SU-DHL-6 (cell line): ENCODE measurements at regions not wholly inside any gene's neighbourhood (a gene's known extent, or its start where the extent isn't known, plus 50 kb on each side); places are given as distances from the start of the nearest gene placed in this dataset.

Experiments used
- H2AFZ ChIP-seq: fragments of 200-600 bp; sonication (generic); 2 replicates; pipeline ENCODE4 v1.6.1; 2014; ENCODE audit warnings: low read depth, mild to moderate bottlenecking, moderate library complexity, mixed read lengths, antibody characterized with exemption, low read length; ENCODE audit not compliant: severe bottlenecking
- H3F3A ChIP-seq: fragments of 200-600 bp; shearing (Covaris generic); 2 replicates; pipeline ENCODE4 v1.6.0; 2016; ENCODE audit warnings: antibody characterized with exemption, mild to moderate bottlenecking; ENCODE audit not compliant: insufficient read depth
- H3K27ac ChIP-seq: fragments of 200-600 bp; sonication (generic); 2 replicates; pipeline ENCODE4 v1.5.1; 2016; ENCODE audit warnings: low read depth, mild to moderate bottlenecking, low read length, moderate library complexity, mixed read lengths
- H3K27me3 ChIP-seq: fragments of 200-600 bp; sonication (generic), shearing (Covaris generic); 2 replicates; pipeline ENCODE4 v1.6.0; 2014; ENCODE audit warnings: mild to moderate bottlenecking, low read length
- H3K36me3 ChIP-seq: fragments of 200-600 bp; sonication (generic); 2 replicates; pipeline ENCODE4 v1.6.1; 2014; ENCODE audit warnings: mild to moderate bottlenecking, low read length, mixed read lengths
- H3K4me2 ChIP-seq: fragments of 300-600, 200-600 bp; shearing (Covaris generic), sonication (generic); 2 replicates; pipeline ENCODE4 v1.6.0; 2014; ENCODE audit warnings: low read length, low read depth, mild to moderate bottlenecking; ENCODE audit not compliant: poor library complexity, severe bottlenecking
- H3K4me3 ChIP-seq: fragments of 200-600 bp; sonication (generic); 2 replicates; pipeline ENCODE4 v1.5.1; 2014; ENCODE audit warnings: antibody characterized with exemption, low read length, mild to moderate bottlenecking, mixed read lengths; ENCODE audit not compliant: insufficient read depth, poor library complexity, severe bottlenecking
- H3K79me2 ChIP-seq: fragments of 200-600 bp; sonication (generic); 2 replicates; pipeline ENCODE4 v1.6.1; 2014; ENCODE audit warnings: mild to moderate bottlenecking, low read length, moderate library complexity; ENCODE audit not compliant: insufficient read depth
- H3K9ac ChIP-seq: fragments of 200-600 bp; sonication (generic); 2 replicates; pipeline ENCODE4 v1.7.0; 2014; ENCODE audit warnings: mild to moderate bottlenecking, low read length
- H3K9me2 ChIP-seq: fragments of 200-600 bp; sonication (generic); replicated peaks from 2 replicates; pipeline ENCODE4 v1.6.1; 2014; ENCODE audit warnings: low read length; ENCODE audit not compliant: insufficient read depth
- H3K9me3 ChIP-seq: fragments of 200-600 bp; sonication (generic); 2 replicates; pipeline ENCODE4 v1.6.1; 2014; ENCODE audit warnings: low read length, mixed read lengths; ENCODE audit not compliant: insufficient read depth
- H4K20me1 ChIP-seq: fragments of 200-600 bp; sonication (generic); 2 replicates; pipeline ENCODE4 v1.6.1; 2014; ENCODE audit warnings: low read depth, mild to moderate bottlenecking, antibody characterized with exemption, low read length, moderate library complexity, mixed read lengths
- CTCF ChIP-seq: fragments of 200-600 bp; sonication (generic); IDR thresholded peaks from one replicate; pipeline ENCODE4 v1.5.1; 2017; ENCODE audit warnings: antibody characterized with exemption, mild to moderate bottlenecking, low read length, moderate library complexity; ENCODE audit not compliant: insufficient read depth, poor library complexity, severe bottlenecking
- EZH2phosphoT487 ChIP-seq: fragments of 200-600 bp; sonication (generic), shearing (Covaris generic); conservative IDR thresholded peaks from 2 replicates; pipeline ENCODE4 v1.6.1; 2018; ENCODE audit warnings: mild to moderate bottlenecking, antibody characterized with exemption, low read length, moderate library complexity, mixed read lengths

- H3K9me3 ChIP-seq, result no peaks in the 10 kb centered on the region
- no peak overlapping the region for H3K4me3 ChIP-seq
- no peaks in the 10 kb centered on the region for H3K9me2 ChIP-seq
- H3K79me2 ChIP-seq, result no peaks in the 10 kb centered on the region
- H3K27ac ChIP-seq, result no peak overlapping the region
- no peak overlapping the region for H3K9ac ChIP-seq
- H3K27me3 ChIP-seq, result no peaks in the 10 kb centered on the region
- TF ChIP-seq EZH2phosphoT487, result no peak
- no peak for TF ChIP-seq CTCF
- H3K4me2 ChIP-seq, result no peak overlapping the region
- H3F3A ChIP-seq, result no peaks in the 10 kb centered on the region
- H3K36me3 ChIP-seq, result no peaks in the 10 kb centered on the region
- no peak overlapping the region for H2AFZ ChIP-seq
- no peaks in the 10 kb centered on the region for H4K20me1 ChIP-seq
These were observed 245.6 kb downstream of the NDUFA10 start for GRCh38 chr2:239779584-239779983.

GRCh38 chr2:239778861-239779558 lies 246.1 kb downstream of the NDUFA10 start:
- TF ChIP-seq CTCF (no peak), EZH2phosphoT487 (no peak)
- no peaks in the 10 kb centered on the region for H3K9me2 ChIP-seq
- H3F3A ChIP-seq, result no peaks in the 10 kb centered on the region

GRCh38 chr2:239778042-239778851 lies 246.9 kb downstream of the NDUFA10 start:
- Histone ChIP-seq H2AFZ (no peak overlapping the region), H3K9me2 (no peaks in the 10 kb centered on the region), H4K20me1 (no peaks in the 10 kb centered on the region), H3K27me3 (no peaks in the 10 kb centered on the region), H3K36me3 (no peaks in the 10 kb centered on the region), H3K9me3 (no peaks in the 10 kb centered on the region), H3K27ac (no peak overlapping the region), H3K9ac (no peak overlapping the region), H3K79me2 (no peaks in the 10 kb centered on the region), H3K4me2 (no peak overlapping the region), H3F3A (no peaks in the 10 kb centered on the region), H3K4me3 (no peak overlapping the region)
- TF ChIP-seq CTCF (no peak), EZH2phosphoT487 (no peak)

More at GRCh38 chr2:239778861-239779558, 246.1 kb downstream of the NDUFA10 start:
- no peak overlapping the region for H3K27ac ChIP-seq
- no peak overlapping the region for H3K4me2 ChIP-seq
- no peak overlapping the region for H3K4me3 ChIP-seq
- no peaks in the 10 kb centered on the region for H4K20me1 ChIP-seq
- no peaks in the 10 kb centered on the region for H3K27me3 ChIP-seq
- no peaks in the 10 kb centered on the region for H3K9me3 ChIP-seq
- no peak overlapping the region for H2AFZ ChIP-seq
- no peak overlapping the region for H3K9ac ChIP-seq
- H3K79me2 ChIP-seq, result no peaks in the 10 kb centered on the region
- no peaks in the 10 kb centered on the region for H3K36me3 ChIP-seq
